ENCODE measurements at regions not wholly inside any gene's neighbourhood (a gene's known extent, or its start where the extent isn't known, plus 50 kb on each side); places are given as distances from the start of the nearest gene placed in this dataset.
A peak's percentile ranks its signal among the peaks of the same experiment; 100 is the strongest.
"Not testable (repeated sequence)": the region's sequence is repeated elsewhere in the genome, so short reads cannot be mapped to it uniquely, and the experiment has no call there.

DNA sequence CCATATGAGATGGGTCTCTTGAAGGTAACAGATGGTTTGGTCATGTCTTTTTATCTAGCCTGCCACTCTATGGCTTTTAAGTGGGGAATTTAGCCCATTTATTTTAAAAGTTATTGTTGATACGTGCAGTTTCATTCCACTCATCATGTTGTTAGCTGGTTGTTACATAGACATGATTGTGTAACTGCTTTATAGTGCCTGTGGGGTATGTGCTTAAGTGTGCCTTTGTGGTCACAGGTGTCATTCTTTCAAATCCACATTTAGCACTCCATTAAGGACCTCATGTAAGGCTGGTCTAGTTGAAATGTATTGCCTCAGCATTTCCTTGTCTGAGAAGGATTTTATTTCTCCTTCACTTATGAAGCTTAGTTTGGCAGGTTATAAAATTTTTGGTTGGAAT lies 263.8 kb upstream of the LUZP2 start:
- DNase-seq, result no peak

DNA sequence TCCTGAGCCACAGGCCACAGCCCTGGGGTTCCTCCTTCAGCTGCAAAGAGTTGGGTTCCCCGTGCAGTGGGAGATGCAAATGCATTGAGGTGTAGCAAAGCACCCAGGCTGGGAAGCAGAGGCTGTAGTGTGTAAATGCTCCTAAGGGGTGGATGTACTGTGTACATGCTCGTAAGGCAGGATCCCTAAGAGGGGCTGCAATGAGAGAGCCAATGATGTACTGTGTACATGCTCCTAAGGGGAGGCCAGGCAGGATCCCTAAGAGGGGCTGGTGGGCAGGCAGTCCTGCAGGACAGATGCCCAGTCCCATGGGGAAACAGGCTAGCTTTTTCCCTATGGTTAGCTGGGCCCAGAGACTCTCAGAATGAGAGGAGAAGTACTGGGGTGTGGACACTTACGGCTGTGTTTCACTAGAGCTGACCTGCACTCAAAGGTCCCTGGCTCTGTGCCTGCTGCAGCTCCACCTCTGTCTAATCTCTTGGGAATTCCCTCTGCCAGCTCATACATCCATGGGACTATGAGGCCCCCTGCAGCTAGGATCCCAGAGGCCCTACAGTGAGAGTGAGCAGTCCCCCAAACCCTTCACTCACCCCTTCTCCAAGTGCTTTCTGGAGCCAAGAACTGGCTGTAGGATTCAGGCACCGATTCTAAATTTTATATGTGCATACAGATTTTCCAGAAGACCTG lies 261.9 kb upstream of the LUZP2 start:
- peak; percentile 65 for DNase-seq

DNA sequence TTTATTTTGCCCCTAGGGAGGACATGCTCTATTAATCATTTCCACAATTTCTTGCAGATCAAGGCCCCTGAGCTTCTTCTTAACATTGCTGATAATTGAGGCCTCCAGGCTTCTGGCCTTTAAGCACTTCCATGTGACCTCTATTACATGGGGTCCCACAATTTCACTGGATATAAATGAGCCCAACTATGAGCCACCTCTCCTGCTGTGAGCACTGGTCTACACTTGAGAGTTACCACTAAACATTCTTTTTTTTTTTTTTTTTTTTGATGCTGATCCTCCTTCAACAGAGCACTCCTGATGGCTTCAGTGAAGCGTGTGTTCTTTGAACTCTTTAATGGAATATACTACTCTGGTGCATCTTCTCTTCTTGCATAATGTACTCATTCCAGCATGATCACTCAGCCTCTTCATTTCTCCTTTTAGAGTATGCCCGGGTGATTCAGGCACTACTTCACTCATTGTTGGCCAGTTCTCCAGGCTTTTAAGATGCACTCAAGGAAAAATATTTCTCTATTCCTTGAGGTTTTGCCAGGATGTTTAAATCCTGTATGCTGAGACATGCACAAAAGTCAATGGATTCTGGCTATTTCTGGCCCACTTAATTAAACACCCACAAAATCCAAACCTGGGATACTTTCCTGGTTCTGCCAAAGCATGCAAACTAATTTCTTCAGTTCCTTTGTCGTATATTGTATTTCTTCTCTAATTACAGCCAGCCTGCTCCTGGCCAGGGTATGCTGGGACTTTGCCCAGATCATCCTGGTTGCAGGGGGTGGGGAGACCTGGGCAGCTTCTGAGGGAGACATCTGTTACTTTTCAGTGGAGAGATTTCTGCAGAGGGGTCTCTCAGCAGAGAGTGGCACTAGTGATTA lies 257.8 kb upstream of the LUZP2 start:
- peak; percentile 96 for DNase-seq

DNA sequence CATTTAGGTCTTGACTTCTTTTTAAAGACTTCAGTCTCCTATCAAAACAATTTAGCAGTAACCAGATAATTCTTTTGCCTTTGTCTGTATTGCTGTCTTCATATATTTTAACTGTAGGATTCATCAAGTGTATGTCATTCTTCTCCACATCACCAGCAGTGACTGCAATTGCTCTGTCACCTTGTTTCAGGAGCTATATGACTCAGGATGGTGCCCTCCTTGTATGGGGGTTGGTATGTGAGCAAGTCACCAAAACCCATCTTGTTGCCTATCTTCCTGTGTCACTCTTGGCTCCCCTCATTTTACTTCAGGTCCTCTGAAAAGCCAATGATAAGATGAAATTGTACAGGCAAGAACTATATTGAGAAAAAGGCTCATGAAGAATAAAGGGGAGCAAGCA lies 256.9 kb upstream of the LUZP2 start:
- no peak for DNase-seq

DNA sequence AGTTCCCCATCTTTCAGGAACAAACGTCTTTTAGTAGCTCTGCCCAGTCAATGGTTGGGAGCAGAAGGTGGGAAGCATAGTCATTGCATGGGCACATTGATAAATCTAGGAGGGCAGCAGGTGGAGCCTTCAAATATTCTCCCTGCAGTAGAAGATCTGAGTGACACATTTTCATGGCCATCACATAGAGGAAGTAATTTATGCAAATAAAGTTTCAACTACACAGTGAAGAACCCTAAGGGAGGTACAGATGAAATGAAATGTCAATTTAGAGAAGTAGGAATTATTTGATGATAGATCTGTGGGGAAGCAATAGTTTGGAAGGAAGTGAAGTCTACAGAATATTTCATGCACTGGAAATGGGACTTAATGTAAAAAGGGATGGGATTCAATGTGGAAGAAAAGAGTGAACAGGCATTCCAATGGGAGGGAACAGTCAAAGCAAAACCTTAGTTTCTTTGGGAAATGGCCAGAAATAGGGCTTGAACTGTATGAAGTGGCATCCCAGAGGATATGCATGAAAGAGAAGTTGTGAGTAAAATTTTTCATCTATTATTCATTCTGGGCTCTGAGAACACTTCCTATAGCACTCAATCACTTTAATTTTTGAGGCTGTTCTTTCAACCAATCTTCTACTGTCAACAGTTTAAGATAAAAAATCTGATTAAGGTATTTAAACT lies 256.2 kb upstream of the LUZP2 start:
- peak; percentile 78 for DNase-seq

DNA sequence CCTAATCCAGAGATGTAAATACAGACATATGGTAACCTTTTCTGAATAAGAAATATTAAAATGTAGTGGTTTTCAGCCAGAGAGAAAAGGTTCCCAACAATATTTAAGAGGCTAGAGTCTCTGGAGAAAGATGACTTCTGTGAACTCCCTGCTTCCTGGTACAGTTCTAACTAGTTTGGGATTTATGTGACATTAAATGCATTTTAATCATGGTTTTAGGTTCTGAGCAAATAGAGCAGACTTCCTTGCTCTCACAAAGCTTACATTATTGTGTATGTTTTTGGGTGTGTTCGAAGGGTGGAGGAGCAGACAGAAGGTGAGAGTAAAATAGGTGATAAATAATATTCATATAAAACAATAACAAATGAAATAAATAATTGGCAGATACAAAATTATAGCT lies 250.1 kb upstream of the LUZP2 start:
- DNase-seq, result no peak

DNA sequence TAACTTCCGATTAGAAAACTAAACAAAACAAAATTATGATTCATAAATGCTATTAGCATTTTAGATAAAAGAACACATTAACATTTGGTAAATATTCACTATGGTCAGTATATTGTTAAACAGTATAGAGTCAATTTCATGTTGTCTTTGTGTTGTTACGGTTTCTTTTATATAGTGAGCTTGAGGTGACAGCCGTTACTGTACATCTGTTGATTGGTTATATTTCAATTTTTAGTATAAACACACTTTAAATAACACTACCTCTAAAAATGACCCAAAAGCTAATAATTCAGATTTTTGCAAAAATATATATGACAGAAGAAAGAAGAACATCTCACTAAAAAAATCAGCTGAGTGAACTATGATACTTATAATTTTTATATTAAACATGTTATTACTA lies 249.0 kb upstream of the LUZP2 start:
- no peak for DNase-seq

DNA sequence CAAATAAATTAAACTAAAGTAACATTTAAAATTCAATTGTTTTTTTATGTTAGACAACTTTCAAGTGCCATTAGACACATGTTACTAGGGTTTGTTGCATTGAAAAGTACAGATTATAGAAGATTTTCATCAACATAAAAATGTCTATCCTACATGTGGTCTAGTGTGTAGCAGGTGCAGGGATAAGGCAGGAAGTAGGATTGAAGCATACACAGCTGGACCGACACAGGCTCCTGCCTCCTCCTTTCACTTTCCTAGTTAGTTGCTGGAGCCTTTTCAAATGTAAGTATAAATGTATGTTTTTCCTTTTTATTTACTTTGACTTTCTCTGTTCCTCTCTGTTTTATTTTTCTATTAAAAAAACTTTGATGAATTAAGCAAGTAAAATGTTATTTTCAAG lies 246.9 kb upstream of the LUZP2 start:
- DNase-seq, result no peak

DNA sequence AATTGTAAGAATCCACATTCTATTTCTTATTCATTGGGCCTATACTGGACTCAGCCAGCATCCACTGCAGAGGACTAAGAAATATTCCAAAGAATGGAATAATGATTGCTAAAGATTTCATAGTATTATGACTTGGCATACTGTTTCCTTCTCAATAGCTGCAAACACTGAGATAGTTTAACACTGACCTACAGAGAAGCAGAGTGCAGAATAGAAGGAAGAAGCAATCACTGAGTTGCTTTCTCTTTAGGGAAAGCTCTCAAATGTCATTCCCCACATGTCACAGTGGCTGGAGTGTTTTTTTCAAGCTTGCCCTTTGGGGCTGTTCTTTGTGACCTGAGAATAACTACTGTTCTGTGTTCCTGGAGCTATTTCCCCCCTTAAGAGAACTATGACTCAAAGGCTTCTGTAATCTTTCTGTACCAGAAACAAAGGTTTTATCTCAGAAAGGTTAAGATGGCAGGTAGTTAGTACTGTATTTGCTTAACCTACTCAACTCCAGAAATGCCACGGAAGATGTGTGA lies 243.6 kb upstream of the LUZP2 start:
- no peak for DNase-seq

DNA sequence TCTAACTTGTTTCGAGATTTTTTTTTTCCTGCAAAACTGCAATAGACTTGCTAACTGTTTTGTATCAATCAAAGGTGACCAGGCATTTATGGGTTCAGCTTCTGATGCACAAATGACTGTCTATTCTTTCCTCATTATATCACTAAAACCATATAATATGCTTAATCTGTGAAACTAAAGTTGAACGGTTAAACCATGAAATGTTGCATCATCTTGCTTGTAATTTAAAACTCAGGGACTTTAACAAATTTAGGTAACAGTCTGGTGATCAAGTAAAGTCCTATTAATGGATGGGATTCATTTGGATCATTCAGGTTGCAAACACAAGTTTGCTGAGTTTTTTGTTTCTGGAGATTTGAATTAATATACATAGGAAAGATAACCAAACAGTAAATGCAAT lies 232.0 kb upstream of the LUZP2 start:
- no peak for DNase-seq

DNA sequence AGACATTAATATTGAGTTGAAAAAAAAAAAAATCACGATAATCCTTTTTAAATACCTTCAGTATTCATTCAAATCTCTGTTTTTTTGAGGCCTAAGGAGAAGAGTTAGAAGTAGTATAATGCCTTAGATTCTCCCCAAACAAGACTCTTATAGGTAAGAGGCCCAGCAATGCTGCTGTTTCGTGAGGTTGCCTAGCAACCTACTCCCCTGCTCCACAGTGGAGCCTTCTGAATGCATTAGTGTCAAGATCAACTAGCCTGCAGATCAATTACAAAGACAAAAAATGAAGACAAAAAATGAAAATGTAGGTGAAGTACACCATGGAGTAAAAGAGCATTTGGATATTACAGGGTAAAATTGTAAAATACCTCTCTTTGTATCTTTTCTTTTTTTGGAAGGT lies 229.8 kb upstream of the LUZP2 start:
- no peak for DNase-seq

DNA sequence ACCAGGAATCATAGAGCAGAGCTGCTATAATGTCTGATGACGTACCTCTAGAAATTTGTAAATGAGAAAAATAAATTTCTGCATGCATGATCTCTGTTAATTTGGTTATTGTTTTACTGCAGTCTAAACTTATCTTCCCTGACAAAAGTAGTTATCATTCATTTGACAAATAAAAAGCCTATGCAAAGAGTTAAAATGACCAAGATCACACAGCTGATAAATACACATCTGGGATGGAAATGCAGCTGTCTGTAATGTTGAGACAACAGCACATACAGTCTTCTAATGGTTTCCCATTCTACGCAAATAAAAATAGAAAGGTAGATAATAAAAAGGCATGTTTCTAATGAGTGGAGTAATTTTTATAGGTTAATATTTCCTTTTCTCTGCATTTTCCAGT lies 225.1 kb upstream of the LUZP2 start:
- no peak for DNase-seq

DNA sequence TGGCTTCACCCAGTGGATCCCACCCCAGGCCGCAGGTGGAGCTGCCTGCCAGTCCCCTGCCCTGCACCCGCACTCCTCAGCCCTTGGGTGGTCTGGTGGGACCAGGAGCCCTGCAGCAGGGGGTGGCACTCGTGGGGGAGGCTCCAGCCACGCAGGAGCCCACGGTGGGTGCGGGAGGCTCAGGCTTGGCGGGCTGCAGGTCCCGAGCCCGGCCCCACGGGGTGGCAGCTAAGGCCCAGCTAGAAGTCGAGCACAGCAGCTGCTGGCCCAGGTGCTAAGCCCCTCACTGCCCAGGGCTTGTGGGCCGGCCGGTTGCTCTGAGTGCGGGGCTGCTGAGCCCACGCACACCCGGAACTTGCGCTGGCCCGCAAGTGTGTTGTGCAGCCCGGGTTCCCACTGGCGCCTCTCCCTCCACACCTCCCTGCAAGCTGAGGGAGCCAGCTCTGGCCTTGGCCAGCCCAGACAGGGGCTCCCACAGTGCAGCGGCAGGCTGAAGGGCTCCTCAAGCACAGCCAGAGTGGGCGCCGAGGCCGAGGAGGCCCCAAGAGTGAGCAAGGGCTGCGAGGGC lies 222.6 kb upstream of the LUZP2 start:
- DNase-seq, result not testable (repeated sequence)

DNA sequence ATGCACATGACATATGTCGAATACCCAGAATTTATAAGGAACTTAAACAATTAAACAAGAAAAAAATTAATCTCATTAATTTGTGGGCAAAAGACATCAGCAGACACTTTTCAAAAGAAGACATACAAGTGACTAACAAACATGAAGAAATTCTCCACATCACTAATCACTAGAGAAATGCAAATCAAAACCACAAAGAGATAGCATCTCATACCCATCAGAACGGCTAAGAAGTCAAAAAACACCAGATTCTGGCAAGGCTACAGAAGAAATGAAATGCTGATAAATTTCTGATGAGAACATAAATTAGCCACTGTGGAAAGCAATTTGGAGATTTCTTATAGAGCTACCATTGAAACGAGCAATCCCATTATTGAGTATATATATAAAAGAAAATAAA lies 210.6 kb upstream of the LUZP2 start:
- DNase-seq, result no peak

DNA sequence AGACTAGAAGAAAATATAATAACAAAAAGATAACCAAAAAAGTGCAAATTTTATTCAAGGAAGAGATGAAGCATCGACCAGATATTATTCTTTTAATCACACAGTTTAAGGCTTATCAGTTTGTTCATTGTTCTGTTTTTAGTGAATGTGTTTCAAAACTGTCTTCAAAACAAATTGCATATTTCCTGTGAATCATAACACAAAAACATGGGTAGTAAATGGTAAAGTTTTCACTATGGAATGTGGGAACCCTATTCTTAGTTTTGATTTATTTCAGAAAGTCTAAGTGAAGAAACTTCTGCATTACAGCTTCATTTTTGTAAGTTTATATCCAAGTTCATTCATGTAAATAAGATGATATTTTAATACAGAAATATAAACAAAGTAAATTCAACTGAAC lies 207.6 kb upstream of the LUZP2 start:
- DNase-seq, result no peak

DNA sequence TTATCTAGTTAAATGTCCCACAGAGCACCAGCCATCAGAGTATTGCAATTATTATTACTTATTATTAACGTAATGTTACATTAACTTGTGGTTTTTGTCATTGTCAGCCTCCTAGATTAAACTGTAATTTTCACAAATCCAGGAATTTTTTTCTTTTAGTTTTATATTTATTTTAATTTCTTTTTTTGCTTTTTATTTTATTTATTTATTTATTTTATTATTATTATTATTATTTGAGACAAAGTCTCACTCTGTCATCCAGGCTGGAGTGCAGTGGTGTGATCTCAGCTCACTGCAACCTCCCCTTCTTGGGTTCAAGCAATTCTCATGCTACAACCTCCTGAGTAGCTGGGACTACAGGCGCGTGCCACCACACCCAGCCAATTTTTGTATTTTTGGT lies 202.9 kb upstream of the LUZP2 start:
- no peak for DNase-seq

DNA sequence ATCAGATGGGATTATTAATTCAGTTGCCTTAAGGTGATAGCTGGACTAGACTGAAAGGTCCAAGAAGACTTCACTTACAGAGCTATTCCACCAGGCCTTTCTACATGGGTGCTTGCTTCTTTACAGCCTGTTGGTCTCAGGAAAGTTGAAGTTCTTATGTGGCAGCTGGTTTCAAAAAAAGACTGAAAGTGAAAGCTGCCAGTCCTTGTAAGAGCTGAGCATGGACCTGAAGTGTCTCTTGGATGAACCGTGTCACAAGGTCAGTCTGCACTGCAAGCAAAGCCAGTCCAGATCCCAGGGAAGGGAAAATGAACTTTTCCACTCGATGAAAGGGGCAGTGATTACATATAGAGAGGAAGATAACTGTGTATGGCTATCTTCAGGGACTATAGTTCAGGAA lies 201.5 kb upstream of the LUZP2 start:
- no peak for DNase-seq

DNA sequence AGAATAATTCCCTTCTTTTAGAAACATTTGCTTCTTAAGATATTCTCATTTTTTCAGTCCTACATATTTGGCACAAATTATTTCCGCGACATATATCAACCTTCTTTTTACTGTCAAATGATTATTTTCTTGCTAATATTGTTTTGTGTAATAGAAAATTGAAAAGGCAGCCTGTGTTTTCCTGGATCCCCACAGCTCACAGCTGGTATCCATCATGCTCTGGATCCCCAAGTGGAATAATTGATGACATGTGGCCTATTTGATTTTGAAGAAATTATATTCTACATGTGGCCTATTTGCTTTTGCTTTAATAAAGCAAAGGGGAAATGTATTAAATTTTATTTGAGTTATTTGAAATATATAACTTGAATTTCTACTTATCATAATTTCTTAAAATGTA lies 199.4 kb upstream of the LUZP2 start:
- no peak for DNase-seq

DNA sequence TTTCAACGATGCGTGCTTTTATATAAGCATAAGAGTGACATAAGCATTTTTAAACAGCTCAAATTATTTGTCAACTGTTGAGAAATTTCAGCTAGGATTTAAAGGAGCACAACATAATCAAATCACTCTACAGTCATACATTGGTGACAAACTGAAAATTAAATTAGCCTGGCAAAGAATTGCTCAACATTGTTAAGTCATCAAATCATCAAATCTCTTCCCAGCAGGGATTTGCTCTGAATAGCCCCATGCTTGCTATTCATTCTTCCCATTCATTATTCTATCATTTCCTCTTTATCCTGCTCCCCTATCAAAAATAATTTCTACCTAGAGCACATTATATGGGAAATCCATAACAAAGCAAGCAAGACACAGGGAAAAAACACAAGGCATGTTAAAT lies 198.7 kb upstream of the LUZP2 start:
- peak; percentile 22 for DNase-seq

DNA sequence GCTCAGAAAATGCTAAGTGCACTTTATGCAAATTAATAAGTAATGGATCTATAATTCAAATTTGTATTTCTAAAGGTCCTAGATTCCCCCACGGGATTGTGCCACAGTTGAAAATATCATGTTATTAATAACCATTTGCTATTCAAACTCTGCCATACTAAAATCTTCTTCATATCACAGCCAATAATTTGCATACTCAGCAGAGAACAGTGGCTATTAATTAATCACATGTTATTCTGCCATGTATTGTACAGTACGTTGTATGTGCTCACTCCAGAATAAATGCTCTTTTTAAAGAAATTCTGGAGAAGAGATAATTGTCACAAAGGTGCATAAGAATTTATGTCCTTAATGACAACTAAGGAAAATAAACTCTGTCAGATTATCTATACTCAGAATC lies 184.9 kb upstream of the LUZP2 start:
- no peak for DNase-seq

DNA sequence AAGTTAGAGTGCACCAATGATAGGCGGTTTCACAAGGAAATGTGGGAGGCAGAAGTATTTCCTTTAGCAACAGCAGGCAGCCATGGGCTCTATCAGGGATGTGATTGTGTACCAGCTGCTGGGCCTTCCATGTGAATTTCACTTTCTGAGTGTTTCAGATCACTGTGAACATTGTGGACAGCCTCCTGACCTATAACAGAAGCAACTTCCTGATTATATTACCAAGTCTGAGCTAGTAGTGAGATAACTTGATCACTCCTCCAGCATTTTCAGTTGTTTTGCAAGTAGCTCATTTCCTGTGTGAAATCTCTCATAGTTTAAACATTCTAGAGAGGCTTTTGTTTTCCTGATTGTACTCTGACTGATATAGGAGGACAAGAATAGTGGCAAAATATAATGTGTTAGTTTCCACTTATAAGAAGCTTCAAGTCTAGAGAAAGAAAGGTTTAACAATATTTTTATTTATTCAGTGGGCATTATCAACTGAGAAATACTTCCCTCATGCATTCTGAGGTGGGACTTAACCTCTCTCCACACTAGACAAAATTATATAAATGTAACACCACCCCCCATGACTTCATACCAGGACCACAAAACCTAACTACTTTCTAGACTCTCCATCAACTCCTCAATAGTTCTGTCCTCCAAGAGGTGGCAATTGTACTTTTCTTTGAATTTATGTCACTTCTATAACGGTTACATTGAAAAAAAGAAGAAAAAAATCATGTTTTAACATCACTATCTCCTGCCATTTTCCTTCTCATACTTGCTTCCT lies 184.2 kb upstream of the LUZP2 start:
- DNase-seq, result peak; percentile 3

DNA sequence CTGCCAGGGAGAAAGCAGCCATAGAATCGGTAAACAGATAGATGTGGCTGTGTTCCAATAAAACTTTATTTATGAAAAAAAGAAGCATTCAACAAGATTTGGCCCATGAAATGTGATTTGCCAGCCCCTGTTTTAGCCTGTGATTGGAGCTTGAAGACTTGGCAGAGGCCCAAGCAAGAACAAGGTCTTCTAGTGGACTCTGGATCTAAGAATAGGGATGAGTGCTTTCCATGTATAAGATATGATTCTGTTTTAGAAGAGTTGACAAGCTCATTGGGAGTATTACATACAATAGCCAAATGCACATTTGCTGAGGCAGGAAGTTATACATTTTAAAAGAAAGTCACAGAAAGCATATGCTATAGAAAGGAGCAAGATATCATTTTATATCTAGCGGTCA lies 175.6 kb upstream of the LUZP2 start:
- no peak for DNase-seq

DNA sequence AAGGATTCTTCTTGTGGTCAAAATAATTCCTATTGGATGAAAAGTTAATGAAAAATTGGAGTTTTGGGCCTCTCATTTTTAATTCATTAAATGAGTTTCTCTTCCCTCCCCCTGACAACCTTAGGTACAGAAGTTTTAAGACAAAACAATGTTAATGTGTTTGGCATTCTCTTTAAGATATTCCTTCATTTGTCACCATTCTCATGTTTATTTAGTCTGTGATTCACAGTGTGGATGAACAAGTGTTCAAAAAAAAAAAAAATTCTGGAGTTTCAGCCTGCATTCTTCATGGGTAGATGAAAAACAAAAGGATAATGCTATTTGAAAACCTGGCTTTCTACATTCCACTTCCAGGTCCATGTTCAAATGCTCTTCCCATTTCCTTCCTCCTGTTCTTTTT lies 172.6 kb upstream of the LUZP2 start:
- DNase-seq, result peak; percentile 12
